Endothelial cell (in vitro differentiated cells): ENCODE measurements at regions not wholly inside any gene's neighbourhood (a gene's known extent, or its start where the extent isn't known, plus 50 kb on each side); places are given as distances from the start of the nearest gene placed in this dataset.

Experiments used
- DNase-seq: peaks from one replicate; pipeline ENCODE4 v3.0.0; 2021; ENCODE audit warnings: low spot score
- H3K27ac Mint-ChIP-seq: one replicate; pipeline ENCODE4 v1.8.0; 2021; ENCODE audit warnings: mixed read lengths, inconsistent platforms; ENCODE audit not compliant: unreplicated experiment
- H3K27me3 Mint-ChIP-seq: one replicate; pipeline ENCODE4 v1.8.0; 2021; ENCODE audit warnings: mild to moderate bottlenecking, moderate library complexity, mixed read lengths, inconsistent platforms; ENCODE audit not compliant: unreplicated experiment
- H3K36me3 Mint-ChIP-seq: one replicate; pipeline ENCODE4 v1.8.0; 2021; ENCODE audit warnings: mild to moderate bottlenecking, low read depth, mixed read lengths, inconsistent platforms; ENCODE audit not compliant: unreplicated experiment
- H3K4me1 Mint-ChIP-seq: one replicate; pipeline ENCODE4 v1.8.0; 2021; ENCODE audit warnings: mild to moderate bottlenecking, mixed read lengths, inconsistent platforms; ENCODE audit not compliant: unreplicated experiment
- H3K4me3 Mint-ChIP-seq: one replicate; pipeline ENCODE4 v1.8.0; 2021; ENCODE audit warnings: mild to moderate bottlenecking, mixed read lengths, inconsistent platforms; ENCODE audit not compliant: unreplicated experiment
- H3K9me3 Mint-ChIP-seq: one replicate; pipeline ENCODE4 v1.8.0; 2021; ENCODE audit warnings: mixed read lengths, inconsistent platforms; ENCODE audit not compliant: unreplicated experiment
- CTCF ChIP-seq: fragments of 200-600 bp; sonication (generic); IDR thresholded peaks from one replicate; pipeline ENCODE4 v1.5.0; 2021; ENCODE audit warnings: antibody characterized with exemption; ENCODE audit not compliant: unreplicated experiment

DNA sequence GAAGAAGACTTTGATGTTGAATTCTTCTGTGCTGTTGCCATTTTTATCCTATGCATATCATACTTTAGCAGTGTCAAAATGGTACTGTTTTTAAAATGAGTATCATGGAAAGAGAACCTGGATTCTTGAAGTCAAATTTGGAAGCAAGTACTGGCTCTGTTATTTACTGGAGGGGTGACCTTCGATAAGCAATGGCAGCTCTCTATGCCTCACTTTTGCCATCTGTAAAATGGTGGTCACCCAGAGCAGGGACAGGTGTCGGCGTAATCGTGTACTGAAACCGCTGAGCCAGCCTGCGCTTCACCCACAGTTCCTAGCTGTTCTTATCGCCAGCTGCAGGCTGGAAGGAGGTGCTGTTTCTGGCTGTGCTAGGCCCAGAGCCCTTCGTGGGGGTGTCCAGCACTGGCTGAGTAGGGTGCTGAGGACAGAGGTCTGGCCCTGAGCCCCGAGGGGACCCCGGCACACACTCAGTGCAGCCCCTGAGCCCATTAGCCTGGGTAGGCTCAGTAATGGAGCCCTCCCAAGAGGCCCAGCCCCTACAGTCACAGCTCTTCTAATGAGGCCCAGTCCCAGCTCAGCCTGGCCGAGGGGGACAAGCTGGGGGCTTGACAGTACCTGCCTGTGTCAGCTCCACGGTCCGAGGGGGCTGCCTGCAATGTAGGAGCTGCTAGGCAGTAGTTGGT is 183.5 kb downstream of the PHETA1 start:
- Mint-ChIP-seq H3K4me1 (no peaks in the 10 kb centered on the region), H3K27me3 (peaks cover 2% of the 10 kb centered on the region), H3K27ac (no peak overlapping the region)

GRCh38 chr12:111184161-111184560 is 184.7 kb downstream of the PHETA1 start:
- Mint-ChIP-seq H3K27ac (no peak overlapping the region), H3K4me3 (no peak overlapping the region), H3K9me3 (no peaks in the 10 kb centered on the region), H3K4me1 (no peaks in the 10 kb centered on the region), H3K27me3 (peaks cover 1% of the 10 kb centered on the region), H3K36me3 (no peaks in the 10 kb centered on the region)
- TF ChIP-seq CTCF: no peak
- no peak for DNase-seq

More for the DNA sequence above, 183.5 kb downstream of the PHETA1 start:
- no peaks in the 10 kb centered on the region for H3K36me3 Mint-ChIP-seq
- DNase-seq: no peak
- no peak for TF ChIP-seq CTCF
- H3K4me3 Mint-ChIP-seq: no peak overlapping the region
- no peaks in the 10 kb centered on the region for H3K9me3 Mint-ChIP-seq

- no peaks in the 10 kb centered on the region for H3K9me3 Mint-ChIP-seq
- no peaks in the 10 kb centered on the region for H3K36me3 Mint-ChIP-seq
- no peak for TF ChIP-seq CTCF
- H3K27me3 Mint-ChIP-seq: no peaks in the 10 kb centered on the region
- no peak overlapping the region for H3K27ac Mint-ChIP-seq
- no peak for DNase-seq
- H3K4me1 Mint-ChIP-seq: no peaks in the 10 kb centered on the region
- H3K4me3 Mint-ChIP-seq: no peak overlapping the region
Measured at GRCh38 chr12:111183094-111183493, 185.8 kb downstream of the PHETA1 start.

DNA sequence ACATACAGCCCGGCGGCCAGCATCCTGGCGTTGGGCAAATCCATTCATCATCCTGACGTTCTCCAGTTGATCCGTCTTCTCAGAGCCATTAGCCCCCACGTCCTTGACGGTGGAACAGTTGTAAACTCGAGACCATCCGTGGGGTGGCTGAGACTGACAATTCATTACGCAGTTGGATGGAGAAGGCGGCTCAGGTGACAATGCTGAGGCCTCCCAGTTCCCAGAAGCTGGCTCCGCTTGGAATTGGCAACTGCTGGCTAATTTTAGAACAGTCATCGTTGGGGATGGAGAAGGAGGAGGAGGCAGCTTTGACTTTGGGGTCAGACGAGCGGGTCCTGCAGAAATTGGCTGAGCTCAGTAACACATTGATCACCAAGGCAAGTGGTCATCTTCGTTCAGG is 186.5 kb downstream of the PHETA1 start:
- no peak for DNase-seq
- Mint-ChIP-seq H3K4me3 (no peak overlapping the region), H3K9me3 (no peaks in the 10 kb centered on the region), H3K27me3 (no peaks in the 10 kb centered on the region), H3K36me3 (no peaks in the 10 kb centered on the region), H3K4me1 (no peaks in the 10 kb centered on the region), H3K27ac (no peak overlapping the region)
- TF ChIP-seq CTCF: no peak

DNA sequence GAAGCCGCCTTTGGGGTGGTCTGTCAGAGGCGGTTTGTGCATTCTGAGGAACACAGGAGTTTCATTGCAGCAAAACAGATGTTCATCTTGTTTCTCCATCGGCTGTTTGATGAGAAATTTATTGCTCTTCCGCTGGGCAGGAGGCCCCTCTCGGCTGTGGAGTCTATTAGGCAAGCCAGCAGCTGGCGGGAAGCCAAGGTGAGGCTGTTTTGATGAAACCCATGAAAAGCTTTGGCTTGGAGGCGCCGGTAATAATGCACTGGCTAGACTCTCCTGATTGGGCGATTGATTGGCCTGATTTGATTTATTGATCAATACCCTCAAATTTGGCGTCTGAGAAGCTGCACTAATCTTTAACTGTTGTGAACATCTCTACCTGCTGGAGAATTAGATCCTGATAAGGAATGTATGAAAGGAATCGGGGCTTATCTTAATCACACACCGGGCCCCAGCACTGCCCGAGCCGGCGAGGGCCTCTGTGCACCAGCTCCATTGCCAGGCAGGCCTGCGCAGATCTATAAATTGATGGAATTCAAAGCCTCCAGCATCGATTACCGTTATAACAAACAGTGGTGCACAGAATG is 187.7 kb downstream of the PHETA1 start:
- no peak for TF ChIP-seq CTCF
- H3K27me3 Mint-ChIP-seq: no peaks in the 10 kb centered on the region
- H3K27ac Mint-ChIP-seq: no peak overlapping the region
- no peaks in the 10 kb centered on the region for H3K4me1 Mint-ChIP-seq
- H3K4me3 Mint-ChIP-seq: no peak overlapping the region
- no peaks in the 10 kb centered on the region for H3K9me3 Mint-ChIP-seq
- no peak for DNase-seq
- no peaks in the 10 kb centered on the region for H3K36me3 Mint-ChIP-seq
